ENCODE measurements at regions not wholly inside any gene's neighbourhood (a gene's known extent, or its start where the extent isn't known, plus 50 kb on each side); places are given as distances from the start of the nearest gene placed in this dataset.

DNA sequence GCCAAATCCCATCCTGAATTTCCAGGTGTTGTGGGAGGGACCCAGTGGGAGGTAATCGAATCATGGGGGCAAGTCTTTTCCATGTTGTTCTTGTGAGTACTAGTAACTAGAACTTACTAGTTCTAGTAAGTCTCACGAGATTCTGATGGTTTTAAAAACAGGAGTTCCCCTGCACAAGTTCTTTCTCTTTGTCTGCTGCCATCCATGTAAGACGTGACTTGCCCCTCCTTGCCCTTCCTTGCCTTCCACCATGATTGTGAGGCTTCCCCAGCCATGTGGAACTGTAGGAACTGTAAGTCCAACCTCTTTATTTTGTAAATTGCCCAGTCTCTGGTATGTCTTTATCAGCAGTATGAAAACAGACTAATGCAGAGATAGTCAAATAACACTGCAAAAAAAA lies 122.7 kb upstream of the BEND6 start:
- TF ChIP-seq, protein P1, sequence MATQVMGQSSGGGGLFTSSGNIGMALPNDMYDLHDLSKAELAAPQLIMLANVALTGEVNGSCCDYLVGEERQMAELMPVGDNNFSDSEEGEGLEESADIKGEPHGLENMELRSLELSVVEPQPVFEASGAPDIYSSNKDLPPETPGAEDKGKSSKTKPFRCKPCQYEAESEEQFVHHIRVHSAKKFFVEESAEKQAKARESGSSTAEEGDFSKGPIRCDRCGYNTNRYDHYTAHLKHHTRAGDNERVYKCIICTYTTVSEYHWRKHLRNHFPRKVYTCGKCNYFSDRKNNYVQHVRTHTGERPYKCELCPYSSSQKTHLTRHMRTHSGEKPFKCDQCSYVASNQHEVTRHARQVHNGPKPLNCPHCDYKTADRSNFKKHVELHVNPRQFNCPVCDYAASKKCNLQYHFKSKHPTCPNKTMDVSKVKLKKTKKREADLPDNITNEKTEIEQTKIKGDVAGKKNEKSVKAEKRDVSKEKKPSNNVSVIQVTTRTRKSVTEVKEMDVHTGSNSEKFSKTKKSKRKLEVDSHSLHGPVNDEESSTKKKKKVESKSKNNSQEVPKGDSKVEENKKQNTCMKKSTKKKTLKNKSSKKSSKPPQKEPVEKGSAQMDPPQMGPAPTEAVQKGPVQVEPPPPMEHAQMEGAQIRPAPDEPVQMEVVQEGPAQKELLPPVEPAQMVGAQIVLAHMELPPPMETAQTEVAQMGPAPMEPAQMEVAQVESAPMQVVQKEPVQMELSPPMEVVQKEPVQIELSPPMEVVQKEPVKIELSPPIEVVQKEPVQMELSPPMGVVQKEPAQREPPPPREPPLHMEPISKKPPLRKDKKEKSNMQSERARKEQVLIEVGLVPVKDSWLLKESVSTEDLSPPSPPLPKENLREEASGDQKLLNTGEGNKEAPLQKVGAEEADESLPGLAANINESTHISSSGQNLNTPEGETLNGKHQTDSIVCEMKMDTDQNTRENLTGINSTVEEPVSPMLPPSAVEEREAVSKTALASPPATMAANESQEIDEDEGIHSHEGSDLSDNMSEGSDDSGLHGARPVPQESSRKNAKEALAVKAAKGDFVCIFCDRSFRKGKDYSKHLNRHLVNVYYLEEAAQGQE (IDR thresholded peaks at IDR 0.05; ENCODE audit: insufficient read depth in 1 of 2, low read depth in 2 of 2, low read length in 2 of 2): no peak
- TF ChIP-seq TAF1 (IDR thresholded peaks at IDR 0.05; ENCODE audit: borderline replicate concordance, insufficient read depth, low read length): no peak
- TF ChIP-seq SIN3A (IDR thresholded peaks at IDR 0.05; ENCODE audit: borderline replicate concordance, insufficient read depth, low read length): no peak
- TF ChIP-seq POLR2AphosphoS5 (IDR thresholded peaks at IDR 0.05; ENCODE audit: low read depth, low read length): no peak
